Activated T-helper 17 cell treated with anti-CD3 and anti-CD28 coated beads, Interleukin-2, amount 50 U/mL, for 72 hours (primary cell): ENCODE measurements at regions not wholly inside any gene's neighbourhood (a gene's known extent, or its start where the extent isn't known, plus 50 kb on each side); places are given as distances from the start of the nearest gene placed in this dataset.
"Not testable (repeated sequence)": the region's sequence is repeated elsewhere in the genome, so short reads cannot be mapped to it uniquely, and the experiment has no call there.

Source experiments
- ATAC-seq: fragments of 150-1000 bp; cut with Tn5 transposase; replicated peaks from 2 replicates; pipeline ENCODE4 v1.10.0; 2021; ENCODE audit warnings: mild to moderate bottlenecking, moderate library complexity
- H3K27ac Mint-ChIP-seq: one replicate; pipeline ENCODE4 v1.8.0; 2022; ENCODE audit warnings: mixed read lengths
- H3K27me3 Mint-ChIP-seq: one replicate; pipeline ENCODE4 v1.8.0; 2022; ENCODE audit warnings: mixed read lengths
- H3K36me3 Mint-ChIP-seq: one replicate; pipeline ENCODE4 v1.8.0; 2022; ENCODE audit warnings: low read depth, mild to moderate bottlenecking, mixed read lengths
- H3K4me1 Mint-ChIP-seq: one replicate; pipeline ENCODE4 v1.8.0; 2022; ENCODE audit warnings: mixed read lengths
- H3K4me3 Mint-ChIP-seq: one replicate; pipeline ENCODE4 v1.8.0; 2022; ENCODE audit warnings: mild to moderate bottlenecking, mixed read lengths
- H3K9me3 Mint-ChIP-seq: one replicate; pipeline ENCODE4 v1.8.0; 2022; ENCODE audit warnings: mixed read lengths

DNA sequence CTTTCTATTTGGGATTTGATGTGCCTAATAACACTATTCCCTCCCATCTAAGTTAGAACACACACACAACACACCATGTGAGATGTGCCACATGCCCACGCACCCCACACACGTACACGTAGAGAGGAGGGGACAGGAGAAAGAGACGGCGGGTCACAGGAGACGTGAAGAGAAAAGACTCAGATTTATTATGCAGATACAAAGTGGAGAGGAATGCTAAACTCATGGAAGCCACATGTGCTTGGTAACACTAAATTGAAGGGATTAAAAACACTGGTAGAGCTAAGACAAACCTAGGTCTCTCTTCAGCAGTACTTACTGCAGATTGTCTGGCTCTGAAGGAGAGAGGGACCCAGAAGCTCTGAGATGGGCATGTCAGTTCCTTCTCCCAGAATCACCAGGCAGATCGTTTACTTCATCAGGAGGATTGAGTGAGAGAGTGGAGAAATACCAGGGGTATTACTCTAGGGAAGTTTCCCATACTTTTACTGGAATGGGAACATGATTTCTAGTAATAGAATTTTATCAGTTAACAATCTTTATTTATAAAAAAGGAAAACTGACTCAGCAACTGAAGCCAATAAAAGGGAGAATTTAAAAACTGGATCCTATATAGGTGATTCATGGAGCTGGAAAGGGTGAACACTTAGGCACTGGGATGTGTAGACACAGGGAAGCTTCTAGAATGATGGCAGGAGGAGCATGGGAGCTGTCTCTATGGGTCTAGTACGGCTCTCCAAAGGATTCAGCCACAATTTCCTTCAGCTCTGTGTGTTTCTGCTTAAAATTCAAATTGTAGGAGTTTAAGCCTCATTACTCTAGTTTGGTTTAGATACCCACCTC lies 139.4 kb downstream of the MACIR start:
- H3K36me3 Mint-ChIP-seq = no peaks in the 10 kb centered on the region
- no peak for ATAC-seq
- H3K4me3 Mint-ChIP-seq = no peak overlapping the region
- no peaks in the 10 kb centered on the region for H3K9me3 Mint-ChIP-seq
- peaks cover 22% of the 10 kb centered on the region for H3K27me3 Mint-ChIP-seq
- no peaks in the 10 kb centered on the region for H3K4me1 Mint-ChIP-seq
- no peak overlapping the region for H3K27ac Mint-ChIP-seq

DNA sequence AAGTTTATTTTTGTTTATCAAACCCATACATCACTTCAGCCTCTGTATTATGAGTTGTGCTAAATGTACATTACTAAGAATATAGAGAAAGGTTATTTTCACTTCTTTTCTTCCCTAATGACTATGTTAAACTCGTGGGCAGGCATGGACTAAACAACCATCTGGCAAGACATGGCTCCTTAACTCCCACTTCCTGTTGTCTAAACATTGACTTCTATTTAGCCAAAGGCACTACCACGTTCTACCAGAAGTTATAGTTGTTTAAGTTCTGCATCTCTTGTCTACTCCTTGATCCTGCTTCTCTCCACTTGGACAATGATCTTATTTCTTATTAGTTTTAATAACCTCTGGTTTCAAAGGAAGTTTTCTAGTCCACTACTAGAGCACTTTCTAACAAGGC lies 136.1 kb downstream of the MACIR start:
- peaks cover 17% of the 10 kb centered on the region for H3K27me3 Mint-ChIP-seq
- ATAC-seq = no peak
- no peaks in the 10 kb centered on the region for H3K9me3 Mint-ChIP-seq
- H3K4me3 Mint-ChIP-seq = no peak overlapping the region
- no peak overlapping the region for H3K27ac Mint-ChIP-seq
- no peaks in the 10 kb centered on the region for H3K36me3 Mint-ChIP-seq
- no peaks in the 10 kb centered on the region for H3K4me1 Mint-ChIP-seq

DNA sequence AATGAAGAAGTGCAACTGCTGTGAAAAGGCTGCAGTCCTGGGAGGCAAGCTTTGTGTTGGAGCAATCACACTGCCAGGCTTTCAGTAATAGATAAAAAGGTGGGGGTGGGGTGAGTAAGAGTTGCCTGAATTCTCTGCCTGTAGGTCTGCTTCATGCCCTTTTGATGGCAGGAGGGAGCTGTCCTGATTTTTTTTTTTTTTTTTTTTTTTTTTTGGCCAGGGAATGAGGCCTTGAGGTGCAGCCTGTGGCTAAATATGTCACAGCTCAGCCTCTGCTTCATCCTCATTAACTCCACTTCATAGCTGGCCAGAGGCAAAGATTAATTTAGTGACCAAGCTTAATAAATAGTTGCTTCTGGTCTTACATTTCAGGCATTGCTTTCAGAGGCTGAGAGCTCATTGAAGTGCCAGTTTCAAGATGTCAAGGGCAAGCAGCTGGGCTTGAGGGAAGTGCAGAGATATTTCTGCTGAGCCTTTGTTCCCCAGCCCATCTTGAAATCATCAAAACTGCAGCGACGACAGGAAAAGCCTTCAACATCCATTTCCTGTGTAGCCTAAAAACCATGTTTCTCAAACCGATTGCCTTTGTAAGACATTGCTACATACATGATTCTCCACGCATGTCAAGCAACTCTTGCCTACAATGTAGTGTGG lies 134.7 kb downstream of the MACIR start:
- H3K27me3 Mint-ChIP-seq = peaks cover 12% of the 10 kb centered on the region

DNA sequence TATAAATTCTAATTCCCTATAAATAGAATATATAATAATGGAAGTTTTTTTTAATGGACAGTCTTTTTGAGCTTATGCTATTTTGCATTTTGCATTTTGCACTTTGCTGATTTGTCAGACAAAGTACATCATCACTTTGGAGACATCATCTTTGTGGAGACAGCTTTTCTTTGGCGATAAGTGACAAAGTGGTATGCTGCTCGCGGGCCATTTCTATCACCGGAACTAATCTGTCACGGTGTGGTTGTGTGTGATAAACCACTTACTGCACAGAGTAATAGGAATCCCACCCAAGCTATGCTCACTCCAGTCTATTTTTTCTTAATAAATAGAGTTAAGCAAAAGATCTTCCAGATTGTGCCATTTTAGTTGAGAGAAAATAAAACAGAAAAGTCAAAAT lies 133.1 kb downstream of the MACIR start:
- ATAC-seq = no peak
- Mint-ChIP-seq H3K27me3 (no peaks in the 10 kb centered on the region), H3K27ac (no peak overlapping the region), H3K9me3 (no peaks in the 10 kb centered on the region), H3K4me1 (no peaks in the 10 kb centered on the region), H3K4me3 (no peak overlapping the region), H3K36me3 (no peaks in the 10 kb centered on the region)

More for the DNA sequence above, 134.7 kb downstream of the MACIR start:
- Mint-ChIP-seq H3K36me3 (no peaks in the 10 kb centered on the region), H3K4me1 (no peaks in the 10 kb centered on the region), H3K27ac (no peak overlapping the region), H3K4me3 (no peak overlapping the region), H3K9me3 (no peaks in the 10 kb centered on the region)
- ATAC-seq = no peak

DNA sequence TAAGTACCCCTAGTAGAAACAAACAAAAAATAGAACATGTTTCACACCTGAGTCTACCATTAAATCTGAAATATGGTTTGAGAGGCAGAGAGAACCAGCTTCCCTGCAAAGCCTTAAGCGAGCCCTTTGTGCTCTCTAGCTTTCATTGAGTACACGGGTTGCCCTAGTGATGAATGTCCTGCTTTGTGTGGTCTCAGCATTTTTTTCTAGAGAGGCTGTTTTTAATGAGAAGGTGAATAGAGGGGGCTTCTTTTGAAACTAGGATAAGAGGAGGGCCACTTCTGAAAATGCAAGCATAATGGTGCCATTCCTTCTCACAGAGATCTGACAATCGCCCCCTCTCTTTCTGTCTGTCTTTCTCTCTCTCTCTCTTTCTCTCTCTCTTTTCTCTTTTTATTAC lies 131.3 kb downstream of the MACIR start:
- Mint-ChIP-seq H3K27me3 (peaks cover 6% of the 10 kb centered on the region), H3K27ac (no peak overlapping the region), H3K9me3 (peaks cover 2% of the 10 kb centered on the region), H3K4me3 (no peak overlapping the region), H3K4me1 (no peaks in the 10 kb centered on the region), H3K36me3 (no peaks in the 10 kb centered on the region)
- no peak for ATAC-seq

DNA sequence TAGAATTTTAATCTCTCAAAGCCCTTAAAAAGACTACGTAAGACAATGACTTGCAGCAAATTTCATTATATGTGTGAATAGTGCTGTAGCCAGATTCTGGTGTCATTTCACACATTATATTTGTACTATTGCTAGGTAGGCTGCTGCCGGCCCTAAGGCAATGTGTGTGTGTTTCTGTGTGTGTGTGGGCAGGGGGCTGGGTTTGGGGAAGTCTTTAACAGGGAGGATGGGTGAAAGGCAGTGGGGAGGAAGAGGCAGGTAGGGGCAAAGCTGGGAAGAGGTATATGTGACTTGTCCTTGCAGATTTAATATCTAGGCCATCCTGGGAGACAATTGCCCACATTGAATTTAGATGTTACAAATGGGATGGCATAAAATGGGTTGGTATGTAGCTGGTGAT lies 130.8 kb downstream of the MACIR start:
- Mint-ChIP-seq H3K9me3 (peaks cover 5% of the 10 kb centered on the region), H3K4me3 (no peak overlapping the region), H3K4me1 (no peaks in the 10 kb centered on the region), H3K27me3 (peaks cover 8% of the 10 kb centered on the region), H3K36me3 (no peaks in the 10 kb centered on the region), H3K27ac (no peak overlapping the region)
- no peak for ATAC-seq

DNA sequence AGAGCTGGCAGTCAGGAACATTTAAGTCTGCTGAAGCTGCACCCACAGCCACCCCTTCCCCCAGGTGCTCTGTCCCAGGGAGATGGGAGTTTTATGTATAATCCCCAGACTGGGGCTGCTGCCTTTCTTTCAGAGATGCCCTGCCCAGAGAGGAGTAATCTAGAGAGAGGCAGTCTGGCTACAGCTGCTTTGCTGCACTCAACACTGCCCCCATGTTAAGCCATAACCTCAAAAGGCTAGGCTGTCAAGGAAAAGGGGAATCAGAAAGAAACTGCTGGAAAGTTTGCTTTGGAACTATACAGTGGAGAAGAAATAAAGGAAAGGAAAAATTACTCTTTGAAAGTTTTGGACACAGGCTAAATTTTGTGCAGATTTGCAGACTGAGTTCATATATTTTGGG lies 127.2 kb downstream of the MACIR start:
- Mint-ChIP-seq H3K27me3 (peaks cover 19% of the 10 kb centered on the region), H3K36me3 (no peaks in the 10 kb centered on the region), H3K4me3 (no peak overlapping the region), H3K4me1 (no peaks in the 10 kb centered on the region), H3K27ac (no peak overlapping the region), H3K9me3 (peaks cover 13% of the 10 kb centered on the region)
- no peak for ATAC-seq

DNA sequence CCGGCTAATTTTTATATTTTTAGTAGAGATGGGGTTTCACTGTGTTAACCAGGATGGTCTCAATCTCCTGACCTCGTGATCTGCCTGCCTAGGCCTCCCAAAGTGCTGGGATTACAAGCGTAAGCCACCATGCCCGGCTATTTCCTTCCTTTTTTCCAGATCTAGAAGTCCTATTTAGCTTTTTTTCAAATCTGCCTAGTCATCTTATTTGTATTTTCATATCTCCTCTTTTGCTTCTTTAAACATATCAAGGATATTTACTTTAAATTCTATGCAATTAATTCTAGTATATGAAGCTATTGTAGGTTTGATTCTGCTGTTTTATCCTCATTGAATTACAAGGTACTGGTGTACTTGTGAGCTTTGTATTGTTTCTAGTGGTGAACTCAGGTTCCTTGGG lies 119.1 kb downstream of the MACIR start:
- H3K27me3 Mint-ChIP-seq, H3K4me3 Mint-ChIP-seq, H3K36me3 Mint-ChIP-seq, H3K4me1 Mint-ChIP-seq, H3K27ac Mint-ChIP-seq, H3K9me3 Mint-ChIP-seq, ATAC-seq: not testable (repeated sequence)

DNA sequence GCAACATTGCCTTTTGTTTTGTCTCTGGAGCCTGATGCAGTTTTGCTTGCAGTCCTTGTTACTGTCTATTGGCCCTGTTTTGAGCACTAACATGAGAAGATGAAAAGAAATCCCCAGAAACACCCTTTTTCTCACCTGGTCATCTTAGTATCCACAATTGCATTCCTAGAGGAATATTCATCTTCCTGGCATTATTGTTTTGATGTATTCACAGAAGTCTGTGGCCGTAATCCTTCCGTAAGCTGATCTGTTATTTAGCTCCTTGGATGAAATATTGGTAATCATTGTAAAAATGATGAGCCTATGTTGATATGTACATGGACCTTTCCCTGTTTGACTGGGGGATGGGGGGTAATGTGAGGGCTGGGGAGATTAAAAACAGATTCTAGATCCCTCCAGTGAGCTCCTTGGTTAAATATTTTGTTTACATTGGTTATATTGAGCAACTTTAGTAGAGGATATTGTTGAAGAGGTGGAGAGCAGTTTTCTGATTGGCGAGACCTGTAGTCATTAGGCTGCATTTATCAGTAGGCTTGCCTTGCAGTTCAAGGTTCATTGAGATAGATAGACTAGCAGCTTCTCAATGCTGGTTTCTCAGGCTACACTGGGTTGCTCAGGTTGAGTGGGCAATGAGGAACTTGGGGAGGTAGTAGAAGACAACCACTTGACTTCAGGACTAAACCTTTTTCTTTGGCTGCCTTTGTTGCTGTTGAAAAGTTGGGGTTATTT lies 117.5 kb downstream of the MACIR start:
- ATAC-seq = no peak
- Mint-ChIP-seq H3K4me1 (no peaks in the 10 kb centered on the region), H3K27me3 (peaks cover 9% of the 10 kb centered on the region), H3K4me3 (no peak overlapping the region), H3K9me3 (no peaks in the 10 kb centered on the region), H3K27ac (no peak overlapping the region), H3K36me3 (no peaks in the 10 kb centered on the region)

DNA sequence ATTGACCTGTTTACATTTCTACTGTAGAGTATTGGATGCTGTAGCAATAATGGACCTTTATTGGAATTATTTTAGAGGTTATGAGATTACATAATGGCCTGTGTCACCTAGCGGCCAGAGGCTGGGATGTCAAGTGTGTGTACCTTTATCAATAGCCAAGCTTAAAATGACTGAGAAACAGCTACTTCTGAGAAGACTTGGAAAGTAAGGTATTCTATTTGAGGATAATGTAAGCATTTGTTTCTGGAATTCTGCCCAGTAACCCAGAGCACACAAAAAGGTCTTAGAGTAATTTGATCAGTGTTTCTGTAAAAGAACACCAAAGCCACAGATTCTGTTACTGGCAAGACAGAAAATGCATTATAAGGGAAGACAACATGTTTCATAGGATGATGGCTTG lies 116.8 kb downstream of the MACIR start:
- Mint-ChIP-seq H3K4me1 (no peaks in the 10 kb centered on the region), H3K9me3 (no peaks in the 10 kb centered on the region), H3K4me3 (no peak overlapping the region), H3K36me3 (no peaks in the 10 kb centered on the region), H3K27ac (no peak overlapping the region), H3K27me3 (peaks cover 9% of the 10 kb centered on the region)
- no peak for ATAC-seq

DNA sequence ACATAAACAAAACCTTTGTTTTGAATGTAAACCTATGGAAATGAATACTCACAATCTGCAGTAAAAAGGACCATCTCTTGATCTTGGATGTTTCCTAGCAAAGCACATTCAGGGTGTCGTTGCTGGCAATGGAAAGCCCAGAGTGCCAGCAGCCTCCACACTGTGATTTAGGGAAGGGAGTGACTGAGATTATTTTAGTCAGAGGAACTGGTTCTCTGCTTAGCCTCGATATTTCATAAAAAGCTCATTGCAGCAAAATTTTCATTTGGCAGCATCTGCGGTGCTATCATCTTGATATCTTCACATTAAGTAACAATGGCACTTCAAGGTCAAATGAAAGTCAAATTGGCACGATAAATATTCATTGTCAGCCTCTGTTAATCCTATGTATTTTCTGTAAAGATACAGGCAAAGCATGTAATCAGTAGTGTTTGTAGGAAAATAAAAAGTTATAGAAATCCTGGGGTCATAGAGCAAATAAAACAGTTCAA lies 116.0 kb downstream of the MACIR start:
- ATAC-seq = no peak
- H3K4me3 Mint-ChIP-seq = no peak overlapping the region

DNA sequence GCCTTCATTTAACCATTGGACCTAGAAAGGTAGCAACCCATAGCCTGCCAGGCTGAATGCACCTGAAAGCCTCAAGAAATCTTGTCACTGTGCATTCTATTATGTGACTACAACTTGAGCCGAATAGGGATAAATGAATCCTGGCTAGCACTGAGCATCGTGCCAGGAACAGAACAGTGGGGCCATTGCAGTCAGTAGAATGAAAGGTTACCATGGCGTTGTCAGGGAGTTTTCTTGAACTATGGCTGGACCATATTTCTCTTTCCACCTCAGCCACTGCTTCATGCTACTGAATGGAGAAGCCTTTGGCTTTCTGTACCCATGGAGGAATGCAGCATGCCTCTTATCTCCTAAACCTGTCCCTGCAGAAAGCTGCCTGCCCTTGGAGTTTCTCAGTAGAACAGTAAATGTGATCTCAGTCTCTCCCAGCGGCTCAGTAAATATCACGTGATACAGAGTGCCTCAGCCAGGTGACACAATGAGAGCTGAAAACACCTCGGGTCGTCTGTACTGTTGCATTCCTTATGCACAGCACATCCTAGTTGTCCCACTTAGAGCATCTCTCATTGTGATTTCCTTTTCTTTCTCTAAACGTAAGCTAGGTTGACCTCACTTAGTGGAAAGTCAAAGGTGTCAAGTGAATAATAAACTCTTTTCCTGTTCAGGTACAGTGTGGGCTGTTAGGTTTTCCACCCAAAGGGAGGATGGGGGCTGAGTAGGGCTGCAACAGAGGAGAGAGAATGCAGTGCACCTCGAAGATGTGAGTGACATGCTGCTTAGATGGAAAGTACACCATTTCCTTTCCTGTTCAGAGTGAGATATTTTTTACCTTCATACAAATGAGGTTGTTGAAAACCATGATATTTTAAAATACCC lies 115.3 kb downstream of the MACIR start:
- Mint-ChIP-seq H3K4me1 (no peaks in the 10 kb centered on the region), H3K27me3 (peaks cover 9% of the 10 kb centered on the region), H3K36me3 (no peaks in the 10 kb centered on the region), H3K27ac (no peak overlapping the region), H3K9me3 (no peaks in the 10 kb centered on the region), H3K4me3 (no peak overlapping the region)
- no peak for ATAC-seq

More for the DNA sequence above, 116.0 kb downstream of the MACIR start:
- Mint-ChIP-seq H3K36me3 (no peaks in the 10 kb centered on the region), H3K27me3 (peaks cover 9% of the 10 kb centered on the region), H3K4me1 (no peaks in the 10 kb centered on the region), H3K27ac (no peak overlapping the region), H3K9me3 (no peaks in the 10 kb centered on the region)

DNA sequence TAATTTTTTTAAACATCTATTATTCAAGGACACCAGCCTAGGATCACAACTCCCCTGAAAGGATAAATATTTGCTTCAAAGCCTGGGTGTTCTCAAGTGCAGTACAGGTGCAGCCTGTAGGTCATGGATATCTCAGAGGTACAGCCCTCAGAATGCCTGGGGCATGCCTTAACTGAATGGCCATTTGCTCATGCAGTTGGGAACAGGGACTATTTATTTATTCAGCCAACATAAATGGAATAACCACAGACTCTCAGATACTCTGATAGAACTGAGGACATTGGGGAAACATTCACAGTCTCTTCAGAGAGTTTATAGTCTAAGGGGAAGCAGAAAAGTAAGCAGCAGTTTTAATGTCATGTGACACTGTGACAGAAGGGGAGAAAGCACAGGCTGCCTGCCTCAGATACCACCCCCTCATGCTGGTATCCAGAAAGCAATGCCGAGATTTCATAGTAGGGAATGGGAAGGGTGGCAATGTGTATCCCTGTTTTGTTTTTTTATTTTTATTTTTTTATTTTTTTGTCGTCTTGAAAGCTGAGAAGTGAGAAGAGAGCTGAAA lies 112.6 kb downstream of the MACIR start:
- ATAC-seq = no peak
- Mint-ChIP-seq H3K27ac (no peak overlapping the region), H3K36me3 (no peaks in the 10 kb centered on the region), H3K4me1 (no peaks in the 10 kb centered on the region), H3K4me3 (no peak overlapping the region), H3K9me3 (peaks cover 3% of the 10 kb centered on the region), H3K27me3 (peaks cover 12% of the 10 kb centered on the region)
